IPS-11a (cell line): ENCODE measurements at regions not wholly inside any gene's neighbourhood (a gene's known extent, or its start where the extent isn't known, plus 50 kb on each side); places are given as distances from the start of the nearest gene placed in this dataset.

ENCODE experiments used
- H3K4me3 ChIP-seq: one replicate; pipeline ENCODE4 v1.5.1; 2013; ENCODE audit warnings: low read depth, low read length, control low read depth

DNA sequence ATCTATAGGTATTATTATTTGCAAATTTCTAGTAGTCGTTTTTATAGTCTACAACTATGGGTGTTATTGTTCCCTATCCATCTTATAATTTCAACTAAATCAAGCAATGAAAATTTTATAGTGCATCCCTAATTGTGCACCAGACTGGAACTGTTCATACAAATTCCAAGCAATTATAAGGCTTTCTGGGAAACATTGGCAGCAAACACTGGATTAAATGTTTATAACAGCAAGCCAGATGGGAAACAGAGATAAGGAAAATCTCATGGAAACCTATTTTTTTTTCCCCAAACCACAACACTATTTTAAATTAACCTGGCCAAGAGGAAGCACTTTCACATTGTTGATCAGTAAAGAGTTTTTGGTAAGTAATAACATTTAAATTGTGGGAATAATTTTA is 524.3 kb downstream of the RASEF start:
- H3K4me3 ChIP-seq = no peak overlapping the region

- H3K4me3 ChIP-seq = no peak overlapping the region
Measured at GRCh38 chr9:82539146-82539545, 523.8 kb downstream of the RASEF start.

GRCh38 chr9:82539856-82540579 is 522.9 kb downstream of the RASEF start:
- no peak overlapping the region for H3K4me3 ChIP-seq

- H3K4me3 ChIP-seq = no peak overlapping the region
Measured at GRCh38 chr9:82543726-82544125, 519.2 kb downstream of the RASEF start.

DNA sequence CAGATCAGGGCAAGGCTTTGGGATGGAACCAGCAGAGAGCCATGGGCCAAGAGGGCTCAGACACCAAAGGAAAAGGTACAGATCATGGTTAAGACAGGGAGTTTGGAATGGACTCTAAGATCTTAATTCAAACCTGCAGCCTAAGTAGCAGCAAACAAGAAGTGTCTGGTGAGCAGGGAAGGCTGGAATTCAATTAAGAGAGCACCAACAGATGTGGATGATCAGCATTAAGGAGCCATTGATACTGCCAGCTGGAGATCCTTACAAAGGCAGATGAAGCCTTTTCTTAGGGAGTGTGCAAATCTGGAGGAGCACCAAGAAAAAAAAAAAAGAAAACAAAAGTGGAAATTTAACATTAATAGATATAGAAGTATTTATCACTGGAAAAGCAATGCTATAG is 516.8 kb downstream of the RASEF start:
- no peak overlapping the region for H3K4me3 ChIP-seq

DNA sequence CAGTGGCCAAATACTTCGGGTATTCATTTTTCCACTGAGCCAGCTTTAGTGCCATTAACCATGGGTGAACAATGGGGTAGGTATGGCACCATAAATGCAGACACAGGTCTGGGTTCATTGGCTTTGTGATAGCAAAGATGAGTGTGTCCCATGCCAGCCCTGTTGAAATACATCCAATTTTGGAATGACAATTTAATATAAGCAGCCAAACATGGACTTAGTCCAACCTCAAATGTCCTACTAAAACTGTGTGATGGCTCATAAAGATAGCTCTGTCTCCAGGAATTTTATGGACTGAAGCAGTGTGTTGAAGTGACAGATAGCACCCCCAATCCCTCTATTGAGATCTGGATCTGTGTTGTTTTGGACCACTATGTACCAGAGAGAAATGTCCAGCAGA is 514.9 kb downstream of the RASEF start:
- no peak overlapping the region for H3K4me3 ChIP-seq

DNA sequence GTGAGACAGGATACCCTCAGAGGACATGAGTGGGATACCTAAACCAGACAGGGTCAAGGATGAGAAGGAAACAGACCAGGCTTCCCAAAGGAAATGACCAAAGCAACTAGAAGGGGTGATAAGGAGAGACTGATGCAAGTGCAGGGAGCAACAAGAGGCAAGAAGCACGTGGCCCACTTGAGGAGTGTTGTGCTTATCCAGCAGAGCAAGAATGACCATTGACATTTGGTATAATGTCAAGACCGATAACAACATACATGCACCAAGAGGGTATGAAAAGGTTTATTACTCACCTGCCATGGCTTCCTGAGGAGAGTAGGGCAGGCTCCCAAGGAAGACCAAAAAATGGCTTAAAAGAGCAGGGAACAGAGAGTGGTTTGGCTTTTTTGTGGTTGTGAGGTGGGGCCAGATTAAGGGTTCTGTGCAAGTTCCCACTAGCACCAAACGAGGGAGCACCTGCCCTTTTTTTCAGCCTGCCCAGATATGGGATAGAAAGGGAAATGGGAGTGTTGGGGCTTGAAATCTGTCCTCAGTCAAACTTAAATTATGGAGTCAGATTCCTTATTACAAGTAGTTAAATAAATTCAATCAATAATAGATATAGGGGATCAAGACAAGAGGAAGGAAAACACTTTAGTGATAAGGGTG is 513.6 kb downstream of the RASEF start:
- no peak overlapping the region for H3K4me3 ChIP-seq

- no peak overlapping the region for H3K4me3 ChIP-seq
Measured at GRCh38 chr9:82552784-82553183, 510.2 kb downstream of the RASEF start.

GRCh38 chr9:82553654-82554366 is 509.1 kb downstream of the RASEF start:
- no peak overlapping the region for H3K4me3 ChIP-seq

DNA sequence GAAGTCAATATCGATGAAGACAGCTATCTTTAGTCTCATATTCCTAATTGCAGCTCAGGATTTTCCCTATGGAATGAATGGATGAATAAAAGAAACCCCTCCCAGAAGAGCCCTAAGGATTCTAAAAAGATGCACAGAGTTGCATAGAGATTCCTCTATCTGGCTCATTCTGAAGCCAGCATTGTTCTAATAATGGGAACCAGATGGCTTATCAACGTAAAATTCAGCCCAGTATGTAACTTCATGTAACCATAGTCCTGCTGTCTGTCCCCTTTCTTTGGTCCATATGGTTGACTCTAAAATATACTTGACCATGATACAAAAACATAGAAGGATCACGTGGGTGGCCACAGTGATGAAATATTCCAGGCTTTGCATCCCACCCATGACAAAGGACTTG is 508.6 kb downstream of the RASEF start:
- H3K4me3 ChIP-seq = no peak overlapping the region

GRCh38 chr9:82555031-82555430 is 507.9 kb downstream of the RASEF start:
- no peak overlapping the region for H3K4me3 ChIP-seq

- no peak overlapping the region for H3K4me3 ChIP-seq
Measured at GRCh38 chr9:82555431-82556051, 507.4 kb downstream of the RASEF start.

DNA sequence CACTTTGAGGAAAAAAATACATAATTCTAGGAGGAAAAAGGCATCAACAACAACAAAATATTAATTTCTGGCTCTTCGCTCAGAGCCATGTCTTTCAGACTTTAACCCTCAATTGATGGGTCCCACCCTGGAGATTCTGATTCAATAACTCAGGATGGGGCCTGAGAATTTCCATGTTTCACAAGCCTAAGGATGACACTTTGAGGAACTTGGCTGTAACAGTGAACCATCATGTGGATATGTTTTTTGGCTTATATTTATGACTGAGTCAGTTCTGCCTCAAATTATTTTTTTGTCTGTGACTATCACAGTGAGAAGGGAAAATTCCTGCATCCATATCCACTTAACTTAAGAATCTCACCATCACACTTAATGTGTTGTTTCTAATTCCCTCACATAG is 504.6 kb downstream of the RASEF start:
- H3K4me3 ChIP-seq = no peak overlapping the region

DNA sequence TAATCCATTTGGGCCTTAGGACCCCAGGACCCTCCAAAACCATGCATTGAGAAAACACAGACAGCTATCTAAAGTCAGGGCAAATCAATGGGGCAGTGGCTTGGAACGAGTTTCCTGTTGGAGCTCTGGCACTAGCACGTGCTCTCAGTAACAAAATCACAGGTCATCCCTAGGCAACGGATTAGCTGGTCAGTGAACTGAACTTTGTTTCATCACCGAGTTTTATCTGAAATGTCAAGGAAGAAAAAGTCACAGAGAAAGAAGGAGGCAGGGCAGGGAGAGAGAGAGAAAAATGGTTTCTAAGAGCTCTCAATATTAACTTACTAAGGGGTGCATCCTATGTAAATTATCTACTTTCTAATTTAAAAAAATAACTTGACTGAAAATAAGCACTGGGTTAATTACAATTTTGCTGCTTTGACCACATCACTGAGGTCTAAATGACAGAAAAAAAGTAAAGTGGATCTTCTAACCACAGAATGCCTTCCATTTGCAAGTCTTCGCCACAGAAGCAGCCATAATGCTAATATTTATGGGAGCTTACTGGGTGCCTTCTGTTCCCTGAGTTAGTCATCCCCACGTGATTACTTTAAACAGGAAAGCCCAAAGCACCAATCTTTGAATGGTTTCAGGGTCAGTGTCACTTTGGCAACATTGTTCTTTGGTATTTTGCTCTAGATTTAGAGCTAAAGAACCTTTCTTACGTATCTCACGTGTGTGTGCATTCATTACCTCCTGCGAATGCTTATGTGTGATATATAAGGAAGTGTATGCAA is 503.9 kb downstream of the RASEF start:
- no peak overlapping the region for H3K4me3 ChIP-seq

GRCh38 chr9:82560036-82560435 is 502.9 kb downstream of the RASEF start:
- no peak overlapping the region for H3K4me3 ChIP-seq

GRCh38 chr9:82560457-82560904 is 502.5 kb downstream of the RASEF start:
- no peak overlapping the region for H3K4me3 ChIP-seq

GRCh38 chr9:82563094-82563493 is 499.8 kb downstream of the RASEF start:
- H3K4me3 ChIP-seq = no peak overlapping the region

DNA sequence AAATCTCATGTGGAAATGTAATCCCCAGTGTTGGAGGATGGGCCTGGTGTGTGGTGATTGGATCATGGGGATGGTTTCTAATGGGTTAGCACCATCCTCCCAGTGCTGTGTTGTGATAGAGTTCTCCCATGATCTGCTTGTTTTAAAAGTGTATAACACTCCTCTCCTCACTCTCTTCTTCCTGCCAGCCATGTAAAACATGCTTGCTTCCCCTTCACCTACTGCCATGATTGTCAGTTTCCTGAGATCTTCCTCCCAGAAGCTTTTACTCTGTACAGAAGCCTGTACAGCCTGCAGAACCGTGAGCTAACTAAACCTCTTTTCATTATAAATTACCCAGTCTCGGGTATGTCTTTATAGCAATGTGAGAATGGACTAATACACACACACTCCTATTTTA is 499.1 kb downstream of the RASEF start:
- no peak overlapping the region for H3K4me3 ChIP-seq

DNA sequence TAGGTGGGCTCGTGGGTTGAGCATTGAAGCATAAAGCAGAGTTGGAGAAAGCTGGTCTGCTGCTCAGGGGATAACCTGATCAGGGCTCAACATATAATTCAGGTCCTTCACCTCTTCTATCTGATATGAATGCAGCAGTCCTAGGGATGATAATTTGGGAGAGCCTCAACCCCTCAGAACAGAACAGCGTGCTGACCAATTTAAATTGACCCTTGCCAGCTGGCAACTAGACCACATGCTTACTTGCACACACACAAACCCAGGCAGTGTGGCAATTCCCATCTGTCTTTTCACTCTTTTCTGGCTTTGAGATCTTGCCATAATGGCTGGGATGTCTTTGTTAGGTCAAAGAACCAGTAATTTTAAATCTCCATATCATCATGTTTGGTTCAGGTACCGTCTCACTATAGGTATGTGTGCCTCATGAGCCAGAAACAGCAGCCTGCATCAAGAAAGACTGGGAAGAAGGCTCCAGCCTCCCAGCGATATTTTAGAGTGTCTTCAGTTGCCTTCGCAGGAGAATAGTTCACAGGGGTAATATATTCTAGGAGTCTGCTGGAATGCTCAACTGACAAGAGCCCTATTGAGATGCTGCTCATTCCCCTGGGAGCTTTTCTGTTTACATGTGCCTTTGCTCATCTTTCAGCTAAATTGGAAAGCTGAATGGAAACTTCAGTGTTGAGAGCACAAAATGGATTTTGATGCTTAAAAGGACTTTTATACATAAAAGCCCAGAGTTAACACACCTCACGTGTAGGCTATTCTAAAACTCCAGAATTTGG is 497.6 kb downstream of the RASEF start:
- no peak overlapping the region for H3K4me3 ChIP-seq

DNA sequence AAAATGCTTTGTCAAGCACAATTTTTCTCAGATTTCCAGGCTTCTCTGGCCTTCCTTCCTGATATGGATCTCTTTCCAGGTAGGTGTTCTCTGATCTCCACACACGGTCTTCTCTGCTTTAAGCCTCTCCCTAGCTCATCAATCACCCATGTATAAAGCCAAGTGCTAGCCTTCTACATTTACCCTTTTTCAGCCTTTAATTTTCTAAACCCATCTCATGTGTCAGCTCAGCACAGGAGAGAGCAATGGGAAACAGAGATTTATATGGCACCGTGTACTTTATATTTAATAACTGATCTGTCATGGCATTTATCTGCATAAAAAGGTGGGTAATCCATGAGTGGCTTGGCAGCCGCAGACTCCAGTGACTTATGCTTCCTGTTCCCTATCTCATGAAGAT is 495.0 kb downstream of the RASEF start:
- H3K4me3 ChIP-seq = no peak overlapping the region
